Mesendoderm (in vitro differentiated cells): ENCODE measurements at regions not wholly inside any gene's neighbourhood (a gene's known extent, or its start where the extent isn't known, plus 50 kb on each side); places are given as distances from the start of the nearest gene placed in this dataset.
A peak's percentile ranks its signal among the peaks of the same experiment; 100 is the strongest.

ENCODE experiments used
- DNase-seq: peaks from one replicate; pipeline ENCODE4 v3.0.0; 2013
- H2AK5ac ChIP-seq: 2 replicates; pipeline ENCODE4 v1.6.1; 2013; ENCODE audit warnings: low read length, inconsistent platforms
- H2BK120ac ChIP-seq: 2 replicates; pipeline ENCODE4 v1.6.1; 2013; ENCODE audit warnings: low read depth, mild to moderate bottlenecking, low read length, moderate library complexity, mixed read lengths
- H2BK15ac ChIP-seq: replicated peaks from 2 replicates; pipeline ENCODE4 v1.6.1; 2013; ENCODE audit warnings: low read depth, mild to moderate bottlenecking, moderate library complexity
- H2BK5ac ChIP-seq: 2 replicates; pipeline ENCODE4 v1.6.1; 2013; ENCODE audit warnings: low read length, inconsistent platforms
- H3K18ac ChIP-seq: 2 replicates; pipeline ENCODE4 v1.6.1; 2013; ENCODE audit warnings: mild to moderate bottlenecking, low read length, mixed read lengths
- H3K23ac ChIP-seq: one replicate; pipeline ENCODE4 v1.6.1; 2013; ENCODE audit warnings: low read length
- H3K27ac ChIP-seq: 2 replicates; pipeline ENCODE4 v1.5.1; 2013; ENCODE audit warnings: low read depth, mild to moderate bottlenecking, inconsistent platforms, low read length, moderate library complexity
- H3K27me3 ChIP-seq: 2 replicates; pipeline ENCODE4 v1.6.1; 2013; ENCODE audit warnings: low read length, control low read depth, mild to moderate bottlenecking, inconsistent platforms; ENCODE audit not compliant: insufficient read depth, poor library complexity
- H3K36me3 ChIP-seq: 2 replicates; pipeline ENCODE4 v1.6.1; 2013; ENCODE audit warnings: low read length, inconsistent platforms; ENCODE audit not compliant: control insufficient read depth, insufficient read depth
- H3K4ac ChIP-seq: one replicate; pipeline ENCODE4 v1.6.1; 2013; ENCODE audit warnings: low read depth, mild to moderate bottlenecking, low read length, moderate library complexity
- H3K4me1 ChIP-seq: 2 replicates; pipeline ENCODE4 v1.6.1; 2013; ENCODE audit warnings: low read depth, low read length, inconsistent platforms; ENCODE audit not compliant: control insufficient read depth
- H3K4me2 ChIP-seq: 2 replicates; pipeline ENCODE4 v1.6.1; 2013; ENCODE audit warnings: low read length
- H3K4me3 ChIP-seq: 2 replicates; pipeline ENCODE4 v1.5.1; 2013; ENCODE audit warnings: mild to moderate bottlenecking, low read length
- H3K56ac ChIP-seq: one replicate; pipeline ENCODE4 v1.6.1; 2013; ENCODE audit warnings: low read length
- H3K79me1 ChIP-seq: 2 replicates; pipeline ENCODE4 v1.6.1; 2013; ENCODE audit warnings: low read length, inconsistent platforms
- H3K79me2 ChIP-seq: 2 replicates; pipeline ENCODE4 v1.6.1; 2013; ENCODE audit warnings: mild to moderate bottlenecking, low read length; ENCODE audit not compliant: control insufficient read depth, insufficient read depth
- H3K9ac ChIP-seq: 2 replicates; pipeline ENCODE4 v1.6.1; 2013; ENCODE audit warnings: low read length, inconsistent platforms
- H4K5ac ChIP-seq: one replicate; pipeline ENCODE4 v1.6.1; 2013; ENCODE audit warnings: low read length
- H4K8ac ChIP-seq: one replicate; pipeline ENCODE4 v1.6.1; 2013; ENCODE audit warnings: low read depth, mild to moderate bottlenecking, control low read depth, low read length, moderate library complexity
- WGBS: extraction: QIAGEN DNeasy Blood & Tissue Kit; methylation state at CpG from one replicate; pipeline ENCODE4 v1.1.7; 2013; ENCODE audit warnings: low lambda C conversion rate, missing lambda C conversion rate; ENCODE audit not compliant: insufficient coverage; ENCODE audit errors: extremely low coverage; 5-methylcytosine and 5-hydroxymethylcytosine counted together

- no peaks in the 10 kb centered on the region for H3K4me1 ChIP-seq
- no CpG with 5 or more reads among the region's 5 CpGs for WGBS
- H2BK120ac ChIP-seq: no peak overlapping the region
- no peaks in the 10 kb centered on the region for H3K36me3 ChIP-seq
- H3K79me1 ChIP-seq: no peaks in the 10 kb centered on the region
- H4K8ac ChIP-seq: no peak overlapping the region
- no peak overlapping the region for H4K5ac ChIP-seq
- no peak overlapping the region for H3K18ac ChIP-seq
- no peak overlapping the region for H3K56ac ChIP-seq
- no peaks in the 10 kb centered on the region for H3K27me3 ChIP-seq
- no peak overlapping the region for H3K27ac ChIP-seq
- no peak overlapping the region for H2AK5ac ChIP-seq
- H3K79me2 ChIP-seq: no peaks in the 10 kb centered on the region
- DNase-seq: peak; percentile 1
- no peak overlapping the region for H2BK5ac ChIP-seq
- no peak overlapping the region for H3K4me3 ChIP-seq
- no peak overlapping the region for H2BK15ac ChIP-seq
- H3K4ac ChIP-seq: no peak overlapping the region
- no peak overlapping the region for H3K9ac ChIP-seq
- no peak overlapping the region for H3K4me2 ChIP-seq
- H3K23ac ChIP-seq: no peak overlapping the region
These were observed 811.3 kb downstream of the DHX35 start for GRCh38 chr20:39773380-39774000.

DNA sequence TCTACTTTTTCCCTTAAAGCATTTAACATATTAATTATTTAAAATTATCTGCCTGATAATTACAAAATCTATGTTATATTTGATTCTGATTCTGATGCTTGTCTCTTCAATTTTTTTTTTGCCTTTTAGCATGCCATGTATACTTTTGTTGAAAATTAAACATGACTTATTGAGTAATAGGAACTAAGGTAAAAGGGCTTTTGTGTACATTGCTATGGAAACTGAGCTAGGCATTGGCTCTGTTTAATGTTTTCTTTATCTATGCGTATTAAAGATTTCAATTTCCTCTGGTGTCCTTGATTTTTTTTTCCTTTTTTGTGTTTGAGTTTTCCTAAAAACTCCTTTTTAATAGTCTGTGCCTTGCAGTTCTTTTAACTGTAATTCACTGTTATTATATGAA is 805.2 kb downstream of the DHX35 start:
- no peak for DNase-seq

DNA sequence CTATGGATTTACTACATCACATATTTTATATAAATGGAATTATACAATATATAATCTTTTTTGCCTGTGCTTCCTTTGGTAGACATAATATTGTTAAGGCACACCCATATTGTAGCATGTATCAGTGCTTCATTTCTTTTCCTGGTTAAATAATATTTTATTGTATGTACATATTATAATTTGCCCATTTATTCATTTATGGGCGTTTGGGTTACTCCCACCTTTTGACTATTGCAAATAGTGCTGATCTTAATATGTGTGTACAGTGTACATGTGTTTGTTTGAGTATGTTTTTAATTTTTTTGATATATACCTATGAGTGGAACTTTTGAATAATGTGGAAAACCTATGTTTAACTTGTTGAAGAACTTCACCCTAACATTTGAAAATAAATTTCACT is 804.2 kb downstream of the DHX35 start:
- Histone ChIP-seq H3K4me1 (no peaks in the 10 kb centered on the region), H3K9ac (no peak overlapping the region), H3K27me3 (no peaks in the 10 kb centered on the region), H2BK120ac (no peak overlapping the region), H2AK5ac (no peak overlapping the region), H3K4me2 (no peak overlapping the region), H4K8ac (no peak overlapping the region), H3K56ac (no peak overlapping the region), H3K79me2 (no peaks in the 10 kb centered on the region), H4K5ac (no peak overlapping the region), H3K79me1 (no peaks in the 10 kb centered on the region), H3K36me3 (no peaks in the 10 kb centered on the region), H3K18ac (no peak overlapping the region), H3K23ac (no peak overlapping the region), H3K27ac (no peak overlapping the region), H2BK15ac (no peak overlapping the region), H2BK5ac (no peak overlapping the region), H3K4ac (no peak overlapping the region), H3K4me3 (no peak overlapping the region)
- WGBS: no CpG with 5 or more reads among the region's 1 CpG
- DNase-seq: no peak

More for the DNA sequence above, 805.2 kb downstream of the DHX35 start:
- Histone ChIP-seq H2AK5ac (no peak overlapping the region), H3K23ac (no peak overlapping the region), H3K18ac (no peak overlapping the region), H2BK15ac (no peak overlapping the region), H2BK120ac (no peak overlapping the region), H3K9ac (no peak overlapping the region), H3K36me3 (no peaks in the 10 kb centered on the region), H3K4ac (no peak overlapping the region), H3K4me2 (no peak overlapping the region), H3K4me3 (no peak overlapping the region), H3K79me2 (no peaks in the 10 kb centered on the region), H3K27ac (no peak overlapping the region), H4K8ac (no peak overlapping the region), H3K79me1 (no peaks in the 10 kb centered on the region), H3K56ac (no peak overlapping the region), H4K5ac (no peak overlapping the region), H3K4me1 (no peaks in the 10 kb centered on the region), H2BK5ac (no peak overlapping the region), H3K27me3 (no peaks in the 10 kb centered on the region)
- no CpG with 5 or more reads among the region's 1 CpG for WGBS

- no peak overlapping the region for H3K56ac ChIP-seq
- peak; percentile 57 for DNase-seq
- no peak overlapping the region for H3K23ac ChIP-seq
- no peak overlapping the region for H2BK5ac ChIP-seq
- no peaks in the 10 kb centered on the region for H3K79me2 ChIP-seq
- no peaks in the 10 kb centered on the region for H3K36me3 ChIP-seq
- no peaks in the 10 kb centered on the region for H3K79me1 ChIP-seq
- no peak overlapping the region for H2BK15ac ChIP-seq
- no peak overlapping the region for H3K9ac ChIP-seq
- H3K4me3 ChIP-seq: no peak overlapping the region
- no peak overlapping the region for H4K8ac ChIP-seq
- no peak overlapping the region for H2BK120ac ChIP-seq
- no peak overlapping the region for H3K4me2 ChIP-seq
- H3K18ac ChIP-seq: no peak overlapping the region
- no peak overlapping the region for H3K4ac ChIP-seq
- no peaks in the 10 kb centered on the region for H3K4me1 ChIP-seq
- H4K5ac ChIP-seq: no peak overlapping the region
- no peak overlapping the region for H2AK5ac ChIP-seq
- H3K27ac ChIP-seq: no peak overlapping the region
- WGBS: no CpG with 5 or more reads among the region's 9 CpGs
- no peaks in the 10 kb centered on the region for H3K27me3 ChIP-seq
These were observed 800.6 kb downstream of the DHX35 start for GRCh38 chr20:39762716-39763115.

- no peak for DNase-seq
- H3K79me2 ChIP-seq: no peaks in the 10 kb centered on the region
- no peak overlapping the region for H2BK120ac ChIP-seq
- no peak overlapping the region for H3K27ac ChIP-seq
- no peak overlapping the region for H3K4me2 ChIP-seq
- no peak overlapping the region for H4K5ac ChIP-seq
- no peak overlapping the region for H3K4ac ChIP-seq
- no peak overlapping the region for H4K8ac ChIP-seq
- no peak overlapping the region for H3K23ac ChIP-seq
- H3K36me3 ChIP-seq: no peaks in the 10 kb centered on the region
- H2BK15ac ChIP-seq: no peak overlapping the region
- no CpG with 5 or more reads among the region's 4 CpGs for WGBS
- H3K18ac ChIP-seq: no peak overlapping the region
- no peak overlapping the region for H3K56ac ChIP-seq
- no peak overlapping the region for H3K4me3 ChIP-seq
- no peaks in the 10 kb centered on the region for H3K79me1 ChIP-seq
- H2AK5ac ChIP-seq: no peak overlapping the region
- no peaks in the 10 kb centered on the region for H3K27me3 ChIP-seq
- H3K4me1 ChIP-seq: no peaks in the 10 kb centered on the region
- no peak overlapping the region for H3K9ac ChIP-seq
- no peak overlapping the region for H2BK5ac ChIP-seq
These were observed 796.7 kb downstream of the DHX35 start for GRCh38 chr20:39758876-39759275.

DNA sequence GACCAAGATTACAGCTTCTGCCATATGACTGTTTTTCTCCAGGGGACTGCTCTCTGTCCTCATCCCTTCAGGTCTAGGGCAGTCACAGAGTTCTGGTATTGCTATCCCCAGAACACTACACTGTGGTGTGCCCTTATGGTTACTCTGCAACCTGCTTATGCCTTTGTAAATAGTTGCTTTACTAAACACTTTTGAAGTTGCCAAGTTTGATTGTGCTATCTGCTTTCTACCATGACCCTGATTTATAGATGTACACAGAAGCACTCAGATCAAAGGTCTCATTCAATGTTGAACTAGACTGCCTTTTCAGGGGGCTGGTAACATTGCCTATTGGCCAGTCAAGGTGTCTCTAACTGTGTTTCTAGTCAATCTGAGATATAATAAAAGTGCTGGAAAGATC is 794.7 kb downstream of the DHX35 start:
- no peaks in the 10 kb centered on the region for H3K27me3 ChIP-seq
- H3K4ac ChIP-seq: no peak overlapping the region
- H3K4me3 ChIP-seq: no peak overlapping the region
- H3K4me2 ChIP-seq: no peak overlapping the region
- H4K5ac ChIP-seq: no peak overlapping the region
- H4K8ac ChIP-seq: no peak overlapping the region
- DNase-seq: no peak
- H3K4me1 ChIP-seq: no peaks in the 10 kb centered on the region
- no peak overlapping the region for H2AK5ac ChIP-seq
- no peak overlapping the region for H2BK15ac ChIP-seq
- no peak overlapping the region for H3K23ac ChIP-seq
- no peak overlapping the region for H2BK5ac ChIP-seq
- H3K56ac ChIP-seq: no peak overlapping the region
- H3K18ac ChIP-seq: no peak overlapping the region
- H3K9ac ChIP-seq: no peak overlapping the region
- H2BK120ac ChIP-seq: no peak overlapping the region
- H3K36me3 ChIP-seq: no peaks in the 10 kb centered on the region
- H3K27ac ChIP-seq: no peak overlapping the region
- H3K79me1 ChIP-seq: no peaks in the 10 kb centered on the region
- H3K79me2 ChIP-seq: no peaks in the 10 kb centered on the region
